ENCODE measurements at regions not wholly inside any gene's neighbourhood (a gene's known extent, or its start where the extent isn't known, plus 50 kb on each side); places are given as distances from the start of the nearest gene placed in this dataset.
A peak's percentile ranks its signal among the peaks of the same experiment; 100 is the strongest.

DNA sequence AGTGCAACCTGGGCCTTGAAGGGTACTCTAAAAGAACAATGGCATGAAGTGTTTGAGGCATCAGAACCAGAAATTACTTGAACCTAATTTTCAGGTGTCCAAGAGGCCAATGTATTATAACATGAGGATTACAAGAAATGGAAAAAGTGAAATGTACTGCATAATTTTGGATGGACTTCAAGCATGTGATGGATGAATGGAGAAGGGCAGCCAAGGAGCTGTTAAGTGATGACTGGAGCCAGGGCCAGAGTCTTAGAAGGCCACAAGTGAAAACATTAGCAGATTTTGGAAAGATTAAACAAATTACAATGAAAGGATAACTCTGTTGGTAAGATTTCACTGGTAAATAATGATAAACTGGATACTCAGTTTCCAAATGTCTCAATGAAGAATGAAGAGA lies 738.2 kb downstream of the CD109 start:
- Mint-ChIP-seq H3K4me1 (ENCODE audit: low read depth, unreplicated experiment) (no peaks in the 10 kb centered on the region), H3K36me3 (ENCODE audit: low read depth, unreplicated experiment) (no peaks in the 10 kb centered on the region), H3K4me3 (ENCODE audit: unreplicated experiment) (no peak overlapping the region), H3K27ac (ENCODE audit: unreplicated experiment) (no peak overlapping the region), H3K27me3 (ENCODE audit: low read depth, unreplicated experiment) (no peaks in the 10 kb centered on the region), H3K9me3 (ENCODE audit: unreplicated experiment) (peaks cover 8% of the 10 kb centered on the region)
- H3K9ac ChIP-seq (ENCODE audit: low read length) = no peak overlapping the region
- no peaks in the 10 kb centered on the region for H3K36me3 ChIP-seq (ENCODE audit: insufficient read depth, low read length)
- no peak overlapping the region for H3K27ac ChIP-seq (ENCODE audit: low read depth, low read length)
- no peaks in the 10 kb centered on the region for H3K9me3 ChIP-seq (ENCODE audit: insufficient read depth, low read depth, low read length)
- no peaks in the 10 kb centered on the region for H3K4me1 ChIP-seq (ENCODE audit: insufficient read depth, low read length)
- no peak overlapping the region for H3K4me3 ChIP-seq (ENCODE audit: insufficient read depth, low read depth, low read length)
- no peak overlapping the region for H3K4me2 ChIP-seq (ENCODE audit: low read length)
- no peak overlapping the region for H2AFZ ChIP-seq (ENCODE audit: low read depth, low read length)
- TF ChIP-seq CTCF (IDR thresholded peaks at IDR 0.05; ENCODE audit: insufficient read depth, low read depth, low read length) = no peak
- no peak for TF ChIP-seq EZH2 (IDR thresholded peaks at IDR 0.05; ENCODE audit: insufficient read depth, low read length)
- no peaks in the 10 kb centered on the region for H3K79me2 ChIP-seq (ENCODE audit: insufficient read depth, low read length)
- no peaks in the 10 kb centered on the region for H3K27me3 ChIP-seq (ENCODE audit: insufficient read depth, low read length)
- FAIRE-seq (no peak), DNase-seq (ENCODE audit: low read depth) (peak; percentile 32)
- H4K20me1 ChIP-seq (ENCODE audit: insufficient read depth, low read length) = no peaks in the 10 kb centered on the region

- peaks cover 4% of the 10 kb centered on the region for H3K9me3 Mint-ChIP-seq (ENCODE audit: unreplicated experiment)
- Histone ChIP-seq H3K4me1 (ENCODE audit: insufficient read depth, low read length) (no peaks in the 10 kb centered on the region), H3K27ac (ENCODE audit: low read depth, low read length) (no peak overlapping the region), H3K36me3 (ENCODE audit: insufficient read depth, low read length) (no peaks in the 10 kb centered on the region), H3K4me3 (ENCODE audit: insufficient read depth, low read depth, low read length) (no peak overlapping the region), H3K27me3 (ENCODE audit: insufficient read depth, low read length) (no peaks in the 10 kb centered on the region), H3K9ac (ENCODE audit: low read length) (no peak overlapping the region), H3K79me2 (ENCODE audit: insufficient read depth, low read length) (no peaks in the 10 kb centered on the region), H3K9me3 (ENCODE audit: insufficient read depth, low read depth, low read length) (no peaks in the 10 kb centered on the region), H2AFZ (ENCODE audit: low read depth, low read length) (no peak overlapping the region), H4K20me1 (ENCODE audit: insufficient read depth, low read length) (no peaks in the 10 kb centered on the region), H3K4me2 (ENCODE audit: low read length) (no peak overlapping the region)
- FAIRE-seq (no peak), DNase-seq (ENCODE audit: low read depth) (peak; percentile 29)
- TF ChIP-seq EZH2 (IDR thresholded peaks at IDR 0.05; ENCODE audit: insufficient read depth, low read length) (no peak), CTCF (IDR thresholded peaks at IDR 0.05; ENCODE audit: insufficient read depth, low read depth, low read length) (no peak)
- no peaks in the 10 kb centered on the region for H3K36me3 Mint-ChIP-seq (ENCODE audit: low read depth, unreplicated experiment)
- H3K4me1 Mint-ChIP-seq (ENCODE audit: low read depth, unreplicated experiment) = no peaks in the 10 kb centered on the region
- no peak overlapping the region for H3K27ac Mint-ChIP-seq (ENCODE audit: unreplicated experiment)
- no peaks in the 10 kb centered on the region for H3K27me3 Mint-ChIP-seq (ENCODE audit: low read depth, unreplicated experiment)
- H3K4me3 Mint-ChIP-seq (ENCODE audit: unreplicated experiment) = no peak overlapping the region
Measured at GRCh38 chr6:74431873-74432580, 736.0 kb downstream of the CD109 start.

DNA sequence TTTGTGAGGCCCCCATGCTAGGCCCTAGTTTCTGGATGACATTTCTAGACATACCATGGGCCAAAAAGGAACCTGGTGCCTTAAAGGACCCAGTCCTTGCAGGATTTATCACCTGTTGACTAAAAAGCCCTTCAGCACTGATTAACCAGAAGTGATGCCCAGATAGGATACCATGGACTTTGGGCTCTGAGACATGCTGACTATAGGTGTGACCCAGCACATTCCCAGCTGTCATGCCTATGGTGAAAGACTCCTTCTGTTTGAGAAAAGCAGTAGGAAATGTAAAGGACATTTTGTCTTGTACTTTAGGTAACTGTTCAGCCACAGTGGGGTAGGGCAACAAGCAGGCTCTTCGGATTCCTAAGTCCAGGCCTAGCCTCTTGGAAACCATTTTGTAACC lies 724.2 kb downstream of the CD109 start:
- H3K27me3 ChIP-seq (ENCODE audit: insufficient read depth, low read length) = no peaks in the 10 kb centered on the region
- H4K20me1 ChIP-seq (ENCODE audit: insufficient read depth, low read length) = no peaks in the 10 kb centered on the region
- no peaks in the 10 kb centered on the region for H3K9me3 ChIP-seq (ENCODE audit: insufficient read depth, low read depth, low read length)
- no peak overlapping the region for H3K4me3 ChIP-seq (ENCODE audit: insufficient read depth, low read depth, low read length)
- H3K27me3 Mint-ChIP-seq (ENCODE audit: low read depth, unreplicated experiment) = no peaks in the 10 kb centered on the region
- no peak for TF ChIP-seq CTCF (IDR thresholded peaks at IDR 0.05; ENCODE audit: insufficient read depth, low read depth, low read length)
- no peak for TF ChIP-seq EZH2 (IDR thresholded peaks at IDR 0.05; ENCODE audit: insufficient read depth, low read length)
- no peaks in the 10 kb centered on the region for H3K79me2 ChIP-seq (ENCODE audit: insufficient read depth, low read length)
- H2AFZ ChIP-seq (ENCODE audit: low read depth, low read length) = no peak overlapping the region
- H3K27ac Mint-ChIP-seq (ENCODE audit: unreplicated experiment) = no peak overlapping the region
- no peak overlapping the region for H3K9ac ChIP-seq (ENCODE audit: low read length)
- no peak for FAIRE-seq
- H3K27ac ChIP-seq (ENCODE audit: low read depth, low read length) = no peak overlapping the region
- DNase-seq (ENCODE audit: low read depth) = no peak
- no peak overlapping the region for H3K4me3 Mint-ChIP-seq (ENCODE audit: unreplicated experiment)
- no peaks in the 10 kb centered on the region for H3K36me3 Mint-ChIP-seq (ENCODE audit: low read depth, unreplicated experiment)
- no peaks in the 10 kb centered on the region for H3K36me3 ChIP-seq (ENCODE audit: insufficient read depth, low read length)
- no peaks in the 10 kb centered on the region for H3K4me1 Mint-ChIP-seq (ENCODE audit: low read depth, unreplicated experiment)
- H3K4me1 ChIP-seq (ENCODE audit: insufficient read depth, low read length) = no peaks in the 10 kb centered on the region
- peaks cover 5% of the 10 kb centered on the region for H3K9me3 Mint-ChIP-seq (ENCODE audit: unreplicated experiment)
- no peak overlapping the region for H3K4me2 ChIP-seq (ENCODE audit: low read length)

All from astrocyte (in vitro differentiated cells and primary cell).